ENCODE measurements at regions not wholly inside any gene's neighbourhood (a gene's known extent, or its start where the extent isn't known, plus 50 kb on each side); places are given as distances from the start of the nearest gene placed in this dataset.

GRCh38 chr14:98731701-98732100, 540.3 kb downstream of the BCL11B start:
- no peak overlapping the region for H2AFZ ChIP-seq (ENCODE audit: low read length)
- POLR2A ChIA-PET: no interaction called here
- no peak for ATAC-seq

More at GRCh38 chr14:98731701-98732100, 540.3 kb downstream of the BCL11B start:
- Histone ChIP-seq H3K9me3 (ENCODE audit: low read length) (peaks cover 40% of the 10 kb centered on the region), H3K4me3 (replicated peaks in 1 of 3; ENCODE audit: insufficient read depth in 1 of 3, low read depth in 2 of 3, low read length in 3 of 3) (no peak overlapping the region), H3K27ac (ENCODE audit: extremely low read length, insufficient read depth, low read length) (no peak overlapping the region), H3K27me3 (ENCODE audit: control insufficient read depth in 1 of 2, insufficient read depth in 2 of 2, low read length in 2 of 2) (no peaks in the 10 kb centered on the region), H3K9ac (ENCODE audit: insufficient read depth, low read depth, low read length) (no peak overlapping the region), H3K4me2 (ENCODE audit: low read depth, low read length) (no peak overlapping the region), H3K79me2 (ENCODE audit: insufficient read depth, low read length) (no peaks in the 10 kb centered on the region), H4K20me1 (ENCODE audit: insufficient read depth, low read length) (no peaks in the 10 kb centered on the region), H3K4me1 (ENCODE audit: insufficient read depth, low read length) (no peaks in the 10 kb centered on the region), H3K36me3 (replicated peaks in 1 of 2; ENCODE audit: control insufficient read depth in 1 of 2, insufficient read depth in 2 of 2, low read length in 2 of 2) (no peaks in the 10 kb centered on the region)
- DNase-seq (ENCODE audit: low spot score): no peak
- no TSS peak for BruUV-seq (replicated peaks)
- FAIRE-seq: no peak
- TF ChIP-seq JARID2 (CRISPR knock-in tag; IDR thresholded peaks at IDR 0.05; ENCODE audit: insufficient replicate concordance) (no peak), PLRG1 (conservative IDR thresholded peaks at IDR 0.05) (no peak), REST (IDR thresholded peaks at IDR 0.05; ENCODE audit: borderline replicate concordance in 1 of 2, low read depth in 1 of 2, low read length in 2 of 2) (no peak), ZNF543 (CRISPR knock-in tag; IDR thresholded peaks at IDR 0.05) (no peak), ZNF652 (CRISPR knock-in tag; IDR thresholded peaks at IDR 0.05; ENCODE audit: borderline replicate concordance, low read depth) (no peak), ETS1 (CRISPR knock-in tag; IDR thresholded peaks at IDR 0.05) (no peak), ZBTB38 (CRISPR knock-in tag; IDR thresholded peaks at IDR 0.05) (no peak), HMGA1 (CRISPR knock-in tag; conservative IDR thresholded peaks at IDR 0.05) (no peak), TOPORS (CRISPR knock-in tag; IDR thresholded peaks at IDR 0.05) (no peak), TEF (CRISPR knock-in tag; IDR thresholded peaks at IDR 0.05) (no peak), BHLHE40 (IDR thresholded peaks at IDR 0.05; ENCODE audit: low read length) (no peak), FOXC1 (CRISPR knock-in tag; IDR thresholded peaks at IDR 0.05; ENCODE audit: borderline replicate concordance) (no peak), ZNF878 (CRISPR knock-in tag; IDR thresholded peaks at IDR 0.05) (no peak)
- intact Hi-C loops (cut with micrococcal nuclease; ENCODE audit: unreplicated experiment): no loop called here
- in situ Hi-C loops (cut with HindIII; ENCODE audit: extremely low pct_ligation_motif_present, low pct_unique_long_range_greater_than_20kb): no loop called here
- CTCF ChIA-PET (ENCODE audit: low intra/inter-chr PET ratio, low total read pairs): no interaction called here
- 32% methylated on average over 3 of the region's 3 CpGs for WGBS (ENCODE audit: low lambda C conversion rate)

Data from HepG2 (cell line).